SK-N-SH (cell line): ENCODE measurements at regions not wholly inside any gene's neighbourhood (a gene's known extent, or its start where the extent isn't known, plus 50 kb on each side); places are given as distances from the start of the nearest gene placed in this dataset.

Source experiments
- CTCF ChIA-PET: fragments of 300-600, 350-600 bp; formaldehyde crosslinking; extraction: SDS; loops from one replicate; lab custom pipeline; 2021; lab: Yijun Ruan, JAX
- POLR2A ChIA-PET: fragments of 350-600 bp; sonication (Branson Sonifier 250); formaldehyde crosslinking; extraction: SDS; loops from one replicate; lab custom pipeline; 2020; ENCODE audit warnings: antibody characterized with exemption, inconsistent platforms; lab: Yijun Ruan, JAX
- DNase-seq: peaks from one replicate; pipeline ENCODE4 v3.0.0; 2012
- H2AFZ ChIP-seq: fragments of 200-600 bp; sonication (generic); 2 replicates; pipeline ENCODE4 v1.8.1; 2016; ENCODE audit warnings: antibody characterized with exemption, mild to moderate bottlenecking, low read depth
- H3F3A ChIP-seq: fragments of 200-600 bp; sonication (generic); replicated peaks from 2 replicates; pipeline ENCODE3; 2016; ENCODE audit warnings: antibody characterized with exemption, mild to moderate bottlenecking; ENCODE audit not compliant: insufficient read depth
- H3K27ac ChIP-seq, 2 experiments: fragments of 200-500 bp in 1 of 2; fragments of 200-600 bp in 1 of 2; sonication (Bioruptor generic) in 1 of 2; sonication (generic), shearing (Covaris generic) in 1 of 2; 2 replicates each; pipeline versions ENCODE4 v1.5.1 to v1.6.1; 2014 to 2016; ENCODE audit warnings: low read depth in 2 of 2, inconsistent platforms in 1 of 2, low read length in 1 of 2, mild to moderate bottlenecking in 1 of 2, mixed read lengths in 1 of 2
- H3K27me3 ChIP-seq: fragments of 200-600 bp; sonication (generic), shearing (Covaris generic); 2 replicates; pipeline ENCODE4 v1.6.1; 2016; ENCODE audit warnings: mixed run types; ENCODE audit not compliant: insufficient read depth
- H3K36me3 ChIP-seq, 2 experiments: fragments of 200-500 bp in 1 of 2; fragments of 200-600 bp in 1 of 2; sonication (Bioruptor generic) in 1 of 2; sonication (generic) in 1 of 2; replicated peaks in 1 of 2; 2 replicates each; pipeline versions ENCODE3 to v1.5.1; 2014 to 2016; ENCODE audit warnings: low read length in 1 of 2, mild to moderate bottlenecking in 1 of 2; ENCODE audit not compliant: insufficient read depth in 2 of 2, control insufficient read depth in 1 of 2
- H3K4me1 ChIP-seq, 2 experiments: fragments of 200-500 bp in 1 of 2; fragments of 200-600 bp in 1 of 2; sonication (Bioruptor generic) in 1 of 2; sonication (generic), shearing (Covaris generic) in 1 of 2; 2 replicates each; pipeline versions ENCODE4 v1.5.1 to v1.6.1; 2014 to 2016; ENCODE audit warnings: low read depth in 1 of 2, low read length in 1 of 2, mixed run types in 1 of 2; ENCODE audit not compliant: insufficient read depth in 2 of 2, control insufficient read depth in 1 of 2
- H3K4me2 ChIP-seq: fragments of 200-600 bp; sonication (generic), shearing (Covaris generic); 2 replicates; pipeline ENCODE4 v1.6.1; 2017; ENCODE audit warnings: mixed run types
- H3K4me3 ChIP-seq, 2 experiments: fragments of 200-500 bp in 1 of 2; fragments of 200-600 bp in 1 of 2; sonication (Bioruptor generic) in 1 of 2; sonication (generic), shearing (Covaris generic) in 1 of 2; 2 replicates each; pipeline versions ENCODE4 v1.5.1 to v1.8.1; 2014 to 2016; ENCODE audit warnings: low read depth in 2 of 2, inconsistent platforms in 1 of 2, low read length in 1 of 2, mild to moderate bottlenecking in 1 of 2, mixed read lengths in 1 of 2, moderate library complexity in 1 of 2
- H3K79me2 ChIP-seq: fragments of 200-600 bp; sonication (generic); 2 replicates; pipeline ENCODE4 v1.8.1; 2017; ENCODE audit warnings: mild to moderate bottlenecking; ENCODE audit not compliant: insufficient read depth
- H3K9ac ChIP-seq: fragments of 200-600 bp; sonication (generic); 2 replicates; pipeline ENCODE4 v1.6.1; 2017; ENCODE audit warnings: mixed run types
- H3K9me2 ChIP-seq: fragments of 200-600 bp; sonication (generic); 2 replicates; pipeline ENCODE4 v1.6.1; 2017; ENCODE audit warnings: mixed run types
- H3K9me3 ChIP-seq: fragments of 200-600 bp; sonication (generic); 2 replicates; pipeline ENCODE4 v1.6.1; 2017; ENCODE audit warnings: mixed run types, mild to moderate bottlenecking, moderate library complexity
- H4K20me1 ChIP-seq: fragments of 200-600 bp; sonication (generic); 2 replicates; pipeline ENCODE4 v1.6.1; 2017; ENCODE audit warnings: mild to moderate bottlenecking, mixed run types; ENCODE audit not compliant: insufficient read depth
- CHD2 ChIP-seq: fragments of 150-350 bp; IDR thresholded peaks from 2 replicates; pipeline ENCODE4 v1.6.1; 2018; ENCODE audit warnings: low read length; ENCODE audit not compliant: partially characterized antibody
- CTCF ChIP-seq: fragments of 200-600 bp; sonication (generic); IDR thresholded peaks from 2 replicates; pipeline ENCODE4 v1.6.1; 2017; ENCODE audit warnings: antibody characterized with exemption, mild to moderate bottlenecking, moderate library complexity
- ELF1 ChIP-seq: IDR thresholded peaks from 2 replicates; pipeline ENCODE4 v1.4.0; 2012
- EP300 ChIP-seq, 2 experiments: IDR thresholded peaks; 2 replicates each; pipeline versions ENCODE4 v1.4.0 to v1.6.1; 2012; ENCODE audit warnings: borderline replicate concordance in 1 of 2, low read depth in 1 of 2, low read length in 1 of 2
- FOSL2 ChIP-seq: IDR thresholded peaks from 2 replicates; pipeline ENCODE4 v1.4.0; 2012; ENCODE audit warnings: low read depth, mild to moderate bottlenecking, moderate library complexity, borderline replicate concordance
- GABPA ChIP-seq: IDR thresholded peaks from 2 replicates; pipeline ENCODE4 v1.4.0; 2012; ENCODE audit warnings: low read depth, mild to moderate bottlenecking
- GATA2 ChIP-seq: sonication (generic); formaldehyde crosslinking; IDR thresholded peaks from 2 replicates; pipeline ENCODE4 v1.5.0; 2020; ENCODE audit warnings: mild to moderate bottlenecking, missing genetic modification reagents
- IRF3 ChIP-seq: fragments of 150-350 bp; IDR thresholded peaks from 2 replicates; pipeline ENCODE4 v1.6.1; 2016; ENCODE audit warnings: mild to moderate bottlenecking, low read depth, low read length
- MXI1 ChIP-seq: IDR thresholded peaks from 2 replicates; pipeline ENCODE4 v1.6.1; 2012; ENCODE audit warnings: mild to moderate bottlenecking, low read depth, low read length, improper control_type of control experiment
- POLR2AphosphoS5 ChIP-seq: IDR thresholded peaks from 2 replicates; pipeline ENCODE4 v1.6.1; 2012; ENCODE audit warnings: low read depth, low read length
- RAD21 ChIP-seq: IDR thresholded peaks from 2 replicates; pipeline ENCODE4 v1.6.1; 2012; ENCODE audit warnings: mild to moderate bottlenecking, low read length
- RFX5 ChIP-seq: IDR thresholded peaks from 2 replicates; pipeline ENCODE4 v1.6.1; 2012; ENCODE audit warnings: mild to moderate bottlenecking, improper control_type of control experiment, low read length
- RXRA ChIP-seq: IDR thresholded peaks from 2 replicates; pipeline ENCODE4 v1.4.0; 2012; ENCODE audit warnings: low read depth, mild to moderate bottlenecking, borderline replicate concordance
- TCF12 ChIP-seq: IDR thresholded peaks from 2 replicates; pipeline ENCODE4 v1.4.0; 2012
- TEAD4 ChIP-seq: IDR thresholded peaks from 2 replicates; pipeline ENCODE4 v1.4.0; 2012; ENCODE audit warnings: mild to moderate bottlenecking, borderline replicate concordance; ENCODE audit not compliant: insufficient read depth
- WGBS: methylation state at CpG from one replicate; pipeline ENCODE4 v1.1.6; 2017; ENCODE audit warnings: low lambda C conversion rate; 5-methylcytosine and 5-hydroxymethylcytosine counted together
- TF ChIP-seq, protein P1 (sequence below): IDR thresholded peaks from 2 replicates; pipeline ENCODE4 v1.4.0; 2012; ENCODE audit warnings: low read depth, borderline replicate concordance
- TF ChIP-seq, protein P2 (sequence below): IDR thresholded peaks from 2 replicates; pipeline ENCODE4 v1.6.1; 2012; ENCODE audit warnings: mild to moderate bottlenecking, low read depth, low read length, moderate library complexity

GRCh38 chr18:4961121-4961909, 235.7 kb downstream of the AKAIN1 start:
- no peaks in the 10 kb centered on the region for H3F3A ChIP-seq
- ChIA-PET POLR2A (no interaction called here), CTCF (no interaction called here)
- no peak overlapping the region for H3K4me3 ChIP-seq
- H3K79me2 ChIP-seq, result no peaks in the 10 kb centered on the region
- no peaks in the 10 kb centered on the region for H3K27me3 ChIP-seq
- no peak overlapping the region for H3K4me2 ChIP-seq
- H3K9me3 ChIP-seq, result no peaks in the 10 kb centered on the region
- no peaks in the 10 kb centered on the region for H4K20me1 ChIP-seq
- WGBS, result 6% methylated on average over 2 of the region's 4 CpGs
- H3K27ac ChIP-seq, result no peak overlapping the region
- H3K9ac ChIP-seq, result no peak overlapping the region
- H3K4me1 ChIP-seq, result no peaks in the 10 kb centered on the region
- H2AFZ ChIP-seq, result no peak overlapping the region
- H3K36me3 ChIP-seq, result no peaks in the 10 kb centered on the region
- no peak for DNase-seq
- no peaks in the 10 kb centered on the region for H3K9me2 ChIP-seq
- TF ChIP-seq RFX5, result no peak
- TF ChIP-seq, all 33 proteins: peak for 0

- H3K36me3 ChIP-seq, result no peaks in the 10 kb centered on the region
- no peaks in the 10 kb centered on the region for H3K27me3 ChIP-seq
- H3K4me1 ChIP-seq, result no peaks in the 10 kb centered on the region
- H3K4me3 ChIP-seq, result no peak overlapping the region
- no peak overlapping the region for H2AFZ ChIP-seq
- no peak overlapping the region for H3K27ac ChIP-seq
- H4K20me1 ChIP-seq, result no peaks in the 10 kb centered on the region
- H3K4me2 ChIP-seq, result no peak overlapping the region
- ChIA-PET CTCF (no interaction called here), POLR2A (no interaction called here)
- H3K9me3 ChIP-seq, result no peaks in the 10 kb centered on the region
- no peaks in the 10 kb centered on the region for H3K9me2 ChIP-seq
- no peaks in the 10 kb centered on the region for H3K79me2 ChIP-seq
- TF ChIP-seq FOSL2 (no peak), TEAD4 (no peak), RAD21 (no peak), IRF3 (no peak), EP300 (IDR thresholded peaks at IDR 0.05; ENCODE audit: borderline replicate concordance in 1 of 2, low read depth in 1 of 2, low read length in 1 of 2) (no peak), GABPA (no peak), CTCF (no peak), RXRA (no peak), CHD2 (no peak), GATA2 (CRISPR knock-in tag) (no peak), POLR2AphosphoS5 (no peak), MXI1 (no peak), TCF12 (no peak), ELF1 (no peak)
- TF ChIP-seq, protein P1, sequence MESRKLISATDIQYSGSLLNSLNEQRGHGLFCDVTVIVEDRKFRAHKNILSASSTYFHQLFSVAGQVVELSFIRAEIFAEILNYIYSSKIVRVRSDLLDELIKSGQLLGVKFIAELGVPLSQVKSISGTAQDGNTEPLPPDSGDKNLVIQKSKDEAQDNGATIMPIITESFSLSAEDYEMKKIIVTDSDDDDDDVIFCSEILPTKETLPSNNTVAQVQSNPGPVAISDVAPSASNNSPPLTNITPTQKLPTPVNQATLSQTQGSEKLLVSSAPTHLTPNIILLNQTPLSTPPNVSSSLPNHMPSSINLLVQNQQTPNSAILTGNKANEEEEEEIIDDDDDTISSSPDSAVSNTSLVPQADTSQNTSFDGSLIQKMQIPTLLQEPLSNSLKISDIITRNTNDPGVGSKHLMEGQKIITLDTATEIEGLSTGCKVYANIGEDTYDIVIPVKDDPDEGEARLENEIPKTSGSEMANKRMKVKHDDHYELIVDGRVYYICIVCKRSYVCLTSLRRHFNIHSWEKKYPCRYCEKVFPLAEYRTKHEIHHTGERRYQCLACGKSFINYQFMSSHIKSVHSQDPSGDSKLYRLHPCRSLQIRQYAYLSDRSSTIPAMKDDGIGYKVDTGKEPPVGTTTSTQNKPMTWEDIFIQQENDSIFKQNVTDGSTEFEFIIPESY, result no peak
- TF ChIP-seq, protein P2, sequence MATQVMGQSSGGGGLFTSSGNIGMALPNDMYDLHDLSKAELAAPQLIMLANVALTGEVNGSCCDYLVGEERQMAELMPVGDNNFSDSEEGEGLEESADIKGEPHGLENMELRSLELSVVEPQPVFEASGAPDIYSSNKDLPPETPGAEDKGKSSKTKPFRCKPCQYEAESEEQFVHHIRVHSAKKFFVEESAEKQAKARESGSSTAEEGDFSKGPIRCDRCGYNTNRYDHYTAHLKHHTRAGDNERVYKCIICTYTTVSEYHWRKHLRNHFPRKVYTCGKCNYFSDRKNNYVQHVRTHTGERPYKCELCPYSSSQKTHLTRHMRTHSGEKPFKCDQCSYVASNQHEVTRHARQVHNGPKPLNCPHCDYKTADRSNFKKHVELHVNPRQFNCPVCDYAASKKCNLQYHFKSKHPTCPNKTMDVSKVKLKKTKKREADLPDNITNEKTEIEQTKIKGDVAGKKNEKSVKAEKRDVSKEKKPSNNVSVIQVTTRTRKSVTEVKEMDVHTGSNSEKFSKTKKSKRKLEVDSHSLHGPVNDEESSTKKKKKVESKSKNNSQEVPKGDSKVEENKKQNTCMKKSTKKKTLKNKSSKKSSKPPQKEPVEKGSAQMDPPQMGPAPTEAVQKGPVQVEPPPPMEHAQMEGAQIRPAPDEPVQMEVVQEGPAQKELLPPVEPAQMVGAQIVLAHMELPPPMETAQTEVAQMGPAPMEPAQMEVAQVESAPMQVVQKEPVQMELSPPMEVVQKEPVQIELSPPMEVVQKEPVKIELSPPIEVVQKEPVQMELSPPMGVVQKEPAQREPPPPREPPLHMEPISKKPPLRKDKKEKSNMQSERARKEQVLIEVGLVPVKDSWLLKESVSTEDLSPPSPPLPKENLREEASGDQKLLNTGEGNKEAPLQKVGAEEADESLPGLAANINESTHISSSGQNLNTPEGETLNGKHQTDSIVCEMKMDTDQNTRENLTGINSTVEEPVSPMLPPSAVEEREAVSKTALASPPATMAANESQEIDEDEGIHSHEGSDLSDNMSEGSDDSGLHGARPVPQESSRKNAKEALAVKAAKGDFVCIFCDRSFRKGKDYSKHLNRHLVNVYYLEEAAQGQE, result no peak
- 17% methylated on average over 4 of the region's 5 CpGs for WGBS
- no peak for DNase-seq
- H3K9ac ChIP-seq, result no peak overlapping the region
- no peaks in the 10 kb centered on the region for H3F3A ChIP-seq
These were observed 236.5 kb downstream of the AKAIN1 start for GRCh38 chr18:4960578-4960977.
